Endothelial cell of umbilical vein (primary cell): ENCODE measurements at regions not wholly inside any gene's neighbourhood (a gene's known extent, or its start where the extent isn't known, plus 50 kb on each side); places are given as distances from the start of the nearest gene placed in this dataset.

Experiments
- BruUV-seq: library from RNA; stranded (reverse); fragments of 400-500 nt; replicated peaks from 2 replicates; lab custom pipeline; 2021; lab: Mats Ljungman, UMichigan
- CTCF ChIA-PET: fragments of 300-600, 350-600 bp; sonication (Branson Sonifier 250); formaldehyde crosslinking; loops from one replicate; lab custom pipeline; 2021; ENCODE audit warnings: antibody characterized with exemption, inconsistent platforms; lab: Charles Lee
- POLR2A ChIA-PET: fragments of 300-600, 350-600 bp; sonication (Branson Sonifier 250); formaldehyde crosslinking; loops from one replicate; lab custom pipeline; 2021; ENCODE audit warnings: antibody characterized with exemption, inconsistent platforms; lab: Charles Lee
- DNase-seq: peaks from one replicate; pipeline ENCODE4 v3.0.0-alpha.2; 2011; ENCODE audit warnings: low read depth, low spot score
- FAIRE-seq: peaks from 2 replicates; lab custom pipeline; 2011; peaks lifted over from hg19 to GRCh38; lab: Jason Lieb, UNC
- H2AFZ ChIP-seq: 2 replicates; pipeline ENCODE4 v1.6.0; 2012; ENCODE audit warnings: low read depth, low read length, control low read depth, inconsistent platforms
- H3K27ac ChIP-seq: 2 replicates; pipeline ENCODE4 v1.5.1; 2011; ENCODE audit warnings: low read depth, mild to moderate bottlenecking, control low read depth, low read length, moderate library complexity; ENCODE audit not compliant: insufficient read depth
- H3K27me3 ChIP-seq, 2 experiments: 2 replicates each; pipeline versions ENCODE4 v1.6.0 to v1.6.1; 2011; ENCODE audit warnings: low read length in 2 of 2, mixed read lengths in 1 of 2; ENCODE audit not compliant: control insufficient read depth in 2 of 2, insufficient read depth in 2 of 2
- H3K36me3 ChIP-seq, 2 experiments: 2 replicates in 1 of 2; 3 replicates in 1 of 2; pipeline ENCODE4 v1.5.1; 2011; ENCODE audit warnings: low read length in 2 of 2, mild to moderate bottlenecking in 1 of 2, moderate library complexity in 1 of 2; ENCODE audit not compliant: control insufficient read depth in 2 of 2, insufficient read depth in 2 of 2; ENCODE audit errors: extremely low read depth in 1 of 2
- H3K4me1 ChIP-seq: 3 replicates; pipeline ENCODE4 v1.5.1; 2011; ENCODE audit warnings: mild to moderate bottlenecking, low read length; ENCODE audit not compliant: control insufficient read depth, insufficient read depth; ENCODE audit errors: extremely low read depth
- H3K4me2 ChIP-seq: 2 replicates; pipeline ENCODE4 v1.6.1; 2011; ENCODE audit warnings: low read length, control low read depth, mixed read lengths; ENCODE audit not compliant: insufficient read depth
- H3K4me3 ChIP-seq, 3 experiments: fragments of 200-600 bp in 1 of 3; sonication (generic), shearing (Covaris generic) in 1 of 3; replicated peaks in 1 of 3; 2 replicates each; pipeline ENCODE4 v1.5.1; 2011 to 2016; ENCODE audit warnings: control low read depth in 3 of 3, low read length in 3 of 3, mild to moderate bottlenecking in 2 of 3, inconsistent platforms in 1 of 3, low read depth in 1 of 3, moderate library complexity in 1 of 3; ENCODE audit not compliant: insufficient read depth in 1 of 3
- H3K79me2 ChIP-seq: 2 replicates; pipeline ENCODE4 v1.6.0; 2012; ENCODE audit warnings: low read length, inconsistent platforms; ENCODE audit not compliant: control insufficient read depth, insufficient read depth
- H3K9ac ChIP-seq: replicated peaks from 2 replicates; pipeline ENCODE3; 2011; ENCODE audit warnings: low read length, control low read depth; ENCODE audit not compliant: insufficient read depth; ENCODE audit errors: extremely low read depth
- H3K9me1 ChIP-seq: replicated peaks from 3 replicates; pipeline ENCODE4 v1.6.0; 2011; ENCODE audit warnings: mild to moderate bottlenecking, low read length; ENCODE audit not compliant: control insufficient read depth, insufficient read depth; ENCODE audit errors: extremely low read depth
- H3K9me3 ChIP-seq: replicated peaks from 2 replicates; pipeline ENCODE4 v1.5.1; 2012; ENCODE audit warnings: low read length, inconsistent platforms; ENCODE audit not compliant: control insufficient read depth, insufficient read depth
- H4K20me1 ChIP-seq: replicated peaks from 2 replicates; pipeline ENCODE3; 2011; ENCODE audit warnings: mild to moderate bottlenecking, low read length; ENCODE audit not compliant: control insufficient read depth, insufficient read depth; ENCODE audit errors: extremely low read depth
- EZH2 ChIP-seq: IDR thresholded peaks from 2 replicates; pipeline ENCODE4 v1.6.1; 2012; ENCODE audit warnings: borderline replicate concordance, low read depth, mild to moderate bottlenecking, moderate library complexity, low read length, inconsistent platforms; ENCODE audit not compliant: severe bottlenecking
- FOS ChIP-seq: IDR thresholded peaks from 2 replicates; pipeline ENCODE4 v1.6.1; 2011; ENCODE audit warnings: mild to moderate bottlenecking, low read length, moderate library complexity, borderline replicate concordance; ENCODE audit not compliant: insufficient read depth
- GATA2 ChIP-seq: IDR thresholded peaks from 2 replicates; pipeline ENCODE4 v1.7.0; 2011; ENCODE audit warnings: low read depth, mild to moderate bottlenecking, moderate library complexity, mixed read lengths, low read length; ENCODE audit not compliant: insufficient read length, insufficient read depth
- JUN ChIP-seq: IDR thresholded peaks from 2 replicates; pipeline ENCODE4 v1.6.1; 2011; ENCODE audit warnings: borderline replicate concordance, low read depth; ENCODE audit not compliant: insufficient read length, insufficient read depth
- MYC ChIP-seq: IDR thresholded peaks from one replicate; pipeline ENCODE4 v1.6.1; 2011; ENCODE audit warnings: mild to moderate bottlenecking, low read depth, low read length
- POLR2A ChIP-seq: IDR thresholded peaks from 2 replicates; pipeline ENCODE4 v1.6.1; 2012; ENCODE audit warnings: low read depth, mild to moderate bottlenecking, control low read depth, low read length
- dilution Hi-C: fragments of 300-500 bp; cut with MboI; formaldehyde crosslinking; loops from one replicate; pipeline ENCODE4 v1.15.0; 2019; ENCODE audit warnings: low sequenced_read_pairs; ENCODE audit not compliant: extremely low pct_ligation_motif_present
- intact Hi-C: fragments of 100-400 bp; cut with micrococcal nuclease; formaldehyde crosslinking; loops from one replicate; pipeline ENCODE4 v1.10.0; 2022
- TF ChIP-seq, protein P1 (sequence below): IDR thresholded peaks from 2 replicates; pipeline ENCODE4 v1.6.1; 2011; ENCODE audit not compliant: insufficient read depth, insufficient read length
- TF ChIP-seq, protein P2 (sequence below), 2 donors: IDR thresholded peaks; 1 replicate in 1 of 2; 2 replicates in 1 of 2; pipeline ENCODE4 v1.5.1; 2011; ENCODE audit warnings: low read length in 2 of 2, mild to moderate bottlenecking in 2 of 2, moderate library complexity in 2 of 2, control low read depth in 1 of 2, inconsistent platforms in 1 of 2, low read depth in 1 of 2; ENCODE audit not compliant: insufficient read depth in 1 of 2; ENCODE audit errors: extremely low read depth in 1 of 2

DNA sequence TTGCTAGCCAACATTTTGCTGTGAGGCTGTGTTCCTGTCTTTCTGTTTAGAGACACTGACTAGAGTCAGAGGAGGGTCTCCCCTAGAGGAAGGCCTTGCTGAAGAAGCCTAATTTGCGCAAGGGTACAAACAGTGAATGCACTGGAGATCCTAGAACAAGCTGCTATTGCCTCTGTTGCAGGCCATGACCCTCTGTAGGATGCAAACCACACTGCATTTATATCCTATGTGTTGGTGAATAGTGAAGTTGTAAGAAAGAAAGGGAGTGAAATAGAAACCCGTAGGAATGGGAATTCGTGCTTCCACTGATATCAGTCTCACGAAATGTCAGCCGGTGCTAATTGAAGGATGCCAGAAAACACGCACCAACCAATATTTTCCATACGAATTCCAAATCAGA lies 88.2 kb downstream of the GJA1 start:
- DNase-seq (peak; percentile 45), FAIRE-seq (no peak)
- Histone ChIP-seq H2AFZ (peak overlapping the region; percentile 63), H3K27ac (peak overlapping the region; percentile 100), H3K4me2 (peak overlapping the region; percentile 66), H3K9me3 (no peaks in the 10 kb centered on the region), H3K9ac (peak overlapping the region; percentile 96), H3K27me3 (no peaks in the 10 kb centered on the region), H3K9me1 (no peaks in the 10 kb centered on the region), H3K79me2 (no peaks in the 10 kb centered on the region), H3K4me3 (no peak overlapping the region), H3K36me3 (no peaks in the 10 kb centered on the region), H4K20me1 (no peaks in the 10 kb centered on the region), H3K4me1 (peaks cover 48% of the 10 kb centered on the region)
- intact Hi-C loops (loop anchor here (2.0 to 5.0 kb wide), 3 partner anchors 191 to 293 kb away; partner anchors contain the start of gene TBC1D32), dilution Hi-C loops (no loop called here)
- CTCF ChIA-PET, result interaction anchor here (1.6 to 3.4 kb wide), 4 partner anchors 20 to 325 kb away, joined by 6 to 30 read pairs (median 9); no protein-coding TSS in a partner anchor
- BruUV-seq, result no TSS peak
- no peak for TF ChIP-seq EZH2
- no peak for TF ChIP-seq JUN
- TF ChIP-seq, protein P1, sequence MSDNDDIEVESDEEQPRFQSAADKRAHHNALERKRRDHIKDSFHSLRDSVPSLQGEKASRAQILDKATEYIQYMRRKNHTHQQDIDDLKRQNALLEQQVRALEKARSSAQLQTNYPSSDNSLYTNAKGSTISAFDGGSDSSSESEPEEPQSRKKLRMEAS, result no peak
- TF ChIP-seq GATA2, result no peak
- TF ChIP-seq MYC, result no peak
- TF ChIP-seq POLR2A, result no peak
- no peak for TF ChIP-seq FOS
- POLR2A ChIA-PET, result interaction anchor here (4.5 kb wide), 1 partner anchor 86 kb away, joined by 94 read pairs; the partner anchor contains the start of gene GJA1

DNA sequence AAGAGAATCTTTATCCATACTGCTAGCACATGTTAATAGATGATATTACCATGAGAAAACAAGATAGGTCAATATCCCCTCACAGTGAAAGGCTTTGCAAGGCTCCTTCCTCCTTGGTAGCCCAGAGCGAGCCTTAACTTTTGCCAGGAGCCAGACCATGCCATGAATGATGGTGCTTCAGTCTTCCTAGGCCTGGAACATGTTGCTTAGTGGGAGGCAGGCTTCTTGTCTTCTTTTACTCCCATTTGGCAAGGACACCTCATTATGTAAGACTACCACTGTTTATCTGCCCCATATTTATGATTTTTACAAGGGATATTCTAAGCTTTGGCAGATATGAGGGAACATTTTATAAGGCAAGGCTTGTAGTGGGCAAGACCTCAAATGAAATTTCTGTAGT lies 90.8 kb downstream of the GJA1 start:
- Histone ChIP-seq H4K20me1 (no peaks in the 10 kb centered on the region), H3K27me3 (no peaks in the 10 kb centered on the region), H3K4me1 (peaks cover 26% of the 10 kb centered on the region), H3K27ac (no peak overlapping the region), H2AFZ (no peak overlapping the region), H3K9ac (no peak overlapping the region), H3K9me1 (no peaks in the 10 kb centered on the region), H3K36me3 (no peaks in the 10 kb centered on the region), H3K9me3 (no peaks in the 10 kb centered on the region), H3K4me3 (no peak overlapping the region), H3K4me2 (no peak overlapping the region), H3K79me2 (no peaks in the 10 kb centered on the region)
- dilution Hi-C loops (no loop called here), intact Hi-C loops (no loop called here)
- ChIA-PET CTCF (interaction anchor here (1.2 kb wide), 1 partner anchor 323 kb away, joined by 3 read pairs; no protein-coding TSS in a partner anchor), POLR2A (no interaction called here)
- FAIRE-seq (no peak), DNase-seq (no peak)
- no TSS peak for BruUV-seq
- TF ChIP-seq GATA2 (no peak), MYC (no peak), EZH2 (no peak)
- TF ChIP-seq, protein P2, sequence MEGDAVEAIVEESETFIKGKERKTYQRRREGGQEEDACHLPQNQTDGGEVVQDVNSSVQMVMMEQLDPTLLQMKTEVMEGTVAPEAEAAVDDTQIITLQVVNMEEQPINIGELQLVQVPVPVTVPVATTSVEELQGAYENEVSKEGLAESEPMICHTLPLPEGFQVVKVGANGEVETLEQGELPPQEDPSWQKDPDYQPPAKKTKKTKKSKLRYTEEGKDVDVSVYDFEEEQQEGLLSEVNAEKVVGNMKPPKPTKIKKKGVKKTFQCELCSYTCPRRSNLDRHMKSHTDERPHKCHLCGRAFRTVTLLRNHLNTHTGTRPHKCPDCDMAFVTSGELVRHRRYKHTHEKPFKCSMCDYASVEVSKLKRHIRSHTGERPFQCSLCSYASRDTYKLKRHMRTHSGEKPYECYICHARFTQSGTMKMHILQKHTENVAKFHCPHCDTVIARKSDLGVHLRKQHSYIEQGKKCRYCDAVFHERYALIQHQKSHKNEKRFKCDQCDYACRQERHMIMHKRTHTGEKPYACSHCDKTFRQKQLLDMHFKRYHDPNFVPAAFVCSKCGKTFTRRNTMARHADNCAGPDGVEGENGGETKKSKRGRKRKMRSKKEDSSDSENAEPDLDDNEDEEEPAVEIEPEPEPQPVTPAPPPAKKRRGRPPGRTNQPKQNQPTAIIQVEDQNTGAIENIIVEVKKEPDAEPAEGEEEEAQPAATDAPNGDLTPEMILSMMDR (IDR thresholded peaks at IDR 0.05; ENCODE audit: extremely low read depth in 1 of 2, insufficient read depth in 1 of 2, low read depth in 1 of 2, low read length in 2 of 2), result no peak
